HG02852 (cell line): ENCODE measurements at regions not wholly inside any gene's neighbourhood (a gene's known extent, or its start where the extent isn't known, plus 50 kb on each side); places are given as distances from the start of the nearest gene placed in this dataset.

Experiments used
- ATAC-seq: cut with Tn5 transposase; IDR thresholded peaks from one replicate; pipeline ENCODE4 v1.9.1; 2021; ENCODE audit warnings: mild to moderate bottlenecking, moderate library complexity; ENCODE audit not compliant: unreplicated experiment

DNA sequence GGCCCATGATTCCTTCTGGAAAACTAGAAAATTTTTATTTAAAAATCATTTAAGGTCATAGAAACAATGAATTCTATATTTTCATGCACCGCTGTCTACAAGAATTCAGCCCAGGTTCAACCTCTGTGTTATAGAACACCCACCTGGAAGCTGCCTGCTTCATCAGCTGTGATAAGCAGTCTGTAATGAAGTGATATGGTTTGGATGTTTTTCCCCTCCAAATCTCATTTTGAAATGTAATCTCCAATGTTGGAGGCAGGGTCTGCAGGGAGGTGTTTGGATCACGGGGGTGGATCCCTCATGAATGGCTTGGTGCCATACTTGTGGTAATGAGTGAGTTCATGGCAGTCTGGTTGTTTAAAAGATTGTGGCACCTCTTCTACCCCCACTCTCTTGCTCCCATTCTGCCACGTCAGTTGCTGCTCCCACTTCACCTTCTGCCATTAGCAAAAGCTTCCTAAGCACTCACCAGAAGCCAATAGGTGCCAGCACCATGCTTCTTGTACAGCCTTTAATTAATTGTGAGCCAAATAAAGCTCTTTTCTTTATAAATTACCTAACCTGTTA is 55.6 kb downstream of the MRPL32 start:
- ATAC-seq, result no peak

GRCh38 chr7:42991024-42991423 is 58.8 kb downstream of the MRPL32 start:
- ATAC-seq, result no peak

DNA sequence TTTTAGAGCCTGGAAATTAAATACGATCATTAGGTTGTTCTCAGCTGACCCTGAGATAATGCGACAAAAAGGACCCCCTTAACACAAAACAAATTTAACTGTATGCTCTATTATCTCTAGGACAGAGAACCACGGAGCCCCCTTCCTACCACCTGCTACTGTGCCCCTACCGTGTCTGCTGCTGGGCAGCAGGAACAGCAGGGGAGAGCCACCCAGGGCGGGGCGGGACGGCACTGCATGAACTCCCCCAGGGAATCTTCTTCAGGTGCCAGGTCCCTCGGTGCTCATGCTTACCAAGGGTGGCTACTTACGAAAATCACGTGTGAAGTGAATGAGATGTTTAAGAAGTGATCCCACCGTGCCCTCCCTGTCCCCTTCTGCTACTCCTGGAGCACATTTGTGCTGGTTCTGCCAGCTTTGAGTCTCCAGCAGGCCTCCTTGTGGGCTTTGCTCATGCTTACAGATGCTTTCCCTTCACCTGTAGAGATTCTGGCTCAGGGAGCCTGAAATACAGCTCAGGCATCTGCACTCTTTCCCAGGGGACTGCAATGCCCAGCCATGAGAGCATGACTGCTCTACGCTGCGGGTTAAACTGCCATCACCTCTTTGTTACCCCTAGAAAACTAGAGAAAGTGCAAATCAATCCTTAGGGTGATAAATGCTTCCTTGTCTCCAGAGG is 59.9 kb downstream of the MRPL32 start:
- ATAC-seq, result no peak

DNA sequence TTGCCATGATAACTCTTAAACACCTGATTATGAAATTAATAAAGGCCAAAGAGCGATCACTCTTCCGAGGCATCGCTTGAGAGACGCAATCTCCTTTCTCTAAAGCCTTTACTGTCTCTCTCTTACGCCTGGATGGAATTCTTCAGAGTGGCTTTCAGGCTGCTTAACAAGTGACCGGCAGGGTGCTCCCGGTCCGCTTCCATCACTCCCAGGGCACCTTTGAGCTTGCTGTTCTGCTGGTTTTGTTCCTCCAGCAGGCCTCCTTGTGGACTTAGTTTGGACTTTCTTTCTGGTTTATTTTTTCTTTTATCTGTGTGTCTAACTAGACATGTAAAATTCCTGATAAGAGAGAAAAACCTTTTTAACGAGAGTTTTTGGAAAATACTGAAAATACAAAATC is 60.9 kb downstream of the MRPL32 start:
- no peak for ATAC-seq

- ATAC-seq, result no peak
Observed at GRCh38 chr7:42994096-42994495, 61.9 kb downstream of the MRPL32 start.

DNA sequence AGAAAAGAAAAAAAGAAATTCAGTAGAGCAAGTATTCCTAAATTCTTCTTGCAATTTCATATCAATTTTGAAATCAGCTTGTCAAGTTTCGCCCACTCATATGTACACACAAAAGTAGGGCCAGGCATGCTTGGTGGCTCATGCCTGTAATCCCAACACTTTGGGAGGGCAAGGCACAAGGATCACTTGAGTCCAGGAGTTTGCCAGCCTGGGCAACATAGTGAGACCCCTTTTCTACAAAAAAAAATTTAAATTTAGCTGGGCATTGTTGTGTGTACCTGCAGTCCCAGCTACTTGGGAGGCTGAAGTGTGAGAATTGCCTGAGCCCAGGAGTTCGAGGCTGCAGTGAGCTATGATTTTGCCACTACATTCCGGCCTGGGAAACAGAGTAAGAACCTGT is 65.4 kb downstream of the MRPL32 start:
- no peak for ATAC-seq

DNA sequence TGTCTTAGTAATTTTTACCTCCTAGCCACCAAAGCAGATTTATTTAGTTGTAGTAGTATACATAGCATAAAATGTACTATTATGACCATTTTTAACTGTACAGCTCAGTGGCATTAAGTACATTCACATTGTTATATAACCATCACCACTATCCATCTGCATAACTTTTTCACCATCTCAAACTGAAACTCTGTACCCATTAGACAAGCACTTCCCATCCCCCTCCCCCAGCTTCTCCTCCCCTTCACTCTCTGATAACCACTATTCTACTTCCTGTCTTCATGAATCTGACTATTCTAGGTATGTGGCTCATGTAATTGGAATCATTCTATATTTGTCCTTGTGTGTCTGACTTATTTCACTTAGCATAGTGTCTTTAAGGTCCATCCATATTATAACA is 71.9 kb downstream of the MRPL32 start:
- no peak for ATAC-seq

DNA sequence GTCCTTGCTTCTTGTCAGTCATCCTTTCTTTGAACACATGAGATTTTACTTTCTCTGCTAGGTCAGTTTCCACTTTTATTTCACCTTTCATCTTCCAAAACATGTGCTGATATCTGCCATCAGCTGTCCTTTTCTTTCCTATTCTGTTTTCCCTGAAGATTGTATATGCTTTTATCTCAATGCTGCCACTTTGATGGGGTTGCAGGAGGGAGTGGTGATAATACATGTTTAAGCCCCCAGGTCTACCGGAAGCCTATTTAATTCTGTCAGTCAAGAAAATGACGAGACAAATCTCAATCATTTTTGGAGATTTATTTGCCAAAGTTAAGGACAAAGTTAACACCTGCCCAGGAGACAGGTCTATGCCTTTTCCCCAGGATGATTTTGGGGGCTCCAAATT is 73.8 kb downstream of the MRPL32 start:
- ATAC-seq, result no peak

DNA sequence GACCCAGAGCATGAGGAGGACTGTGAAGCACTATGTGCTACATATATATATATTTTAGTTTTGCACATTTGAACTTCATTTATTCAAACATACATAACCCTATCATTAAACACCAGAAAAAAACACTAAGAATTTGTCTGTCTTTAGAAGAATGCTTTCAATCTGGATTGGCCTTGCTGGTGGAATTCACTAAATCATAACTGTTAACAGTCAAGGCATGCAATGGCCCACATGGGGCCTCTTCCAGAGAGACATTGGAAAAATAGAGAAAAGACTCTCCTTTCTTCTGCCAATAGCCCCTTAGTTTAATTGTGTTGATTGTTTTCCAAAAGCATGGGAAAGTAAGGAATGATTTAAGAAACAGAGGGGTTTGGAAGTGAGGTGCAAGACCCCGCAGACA is 77.9 kb downstream of the MRPL32 start:
- ATAC-seq, result no peak

DNA sequence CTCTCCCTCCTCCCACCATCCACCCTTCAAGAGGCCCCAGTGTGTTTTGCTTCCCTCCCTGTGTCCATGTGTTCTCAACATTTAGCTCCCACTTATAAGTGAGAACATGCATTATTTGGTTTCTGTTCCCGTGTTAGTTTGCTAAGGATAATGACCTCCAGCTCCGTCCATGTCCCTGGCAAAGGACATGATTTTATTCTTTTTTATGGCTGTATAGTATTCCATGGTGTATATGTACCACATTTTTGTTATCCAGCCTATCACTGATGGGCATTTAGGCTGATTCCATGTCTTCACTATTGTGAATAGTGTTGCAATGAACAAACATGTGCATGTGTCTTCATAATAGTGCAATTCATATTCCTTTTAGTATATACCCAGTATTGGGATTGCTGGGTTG is 79.7 kb downstream of the MRPL32 start:
- ATAC-seq, result no peak

GRCh38 chr7:43014406-43014805 is 82.2 kb downstream of the MRPL32 start:
- no peak for ATAC-seq

- no peak for ATAC-seq
Observed at GRCh38 chr7:43015301-43015700, 83.1 kb downstream of the MRPL32 start.

DNA sequence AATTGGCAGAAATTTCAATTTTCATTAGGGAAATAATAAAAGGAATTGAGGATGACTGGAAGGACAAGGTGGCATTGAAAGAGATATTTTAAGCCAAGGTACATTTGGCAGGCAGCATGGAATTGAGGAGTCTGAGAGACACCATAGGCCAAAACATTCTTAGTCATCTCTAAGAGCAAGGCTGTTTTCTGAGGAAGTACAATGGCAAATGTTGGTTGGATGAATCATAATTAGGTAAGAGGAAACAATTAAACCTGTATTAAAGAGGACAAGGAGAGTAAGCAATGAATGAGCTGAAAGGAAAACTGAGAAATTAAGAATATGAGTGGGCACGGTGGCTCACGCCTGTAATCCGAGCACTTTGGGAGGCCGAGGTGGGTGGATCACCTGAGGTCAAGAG is 86.3 kb downstream of the MRPL32 start:
- ATAC-seq, result no peak

- no peak for ATAC-seq
Observed at GRCh38 chr7:43021431-43021830, 89.3 kb downstream of the MRPL32 start.

GRCh38 chr7:43022008-43022407 is 89.8 kb downstream of the MRPL32 start:
- no peak for ATAC-seq

- ATAC-seq, result no peak
Observed at GRCh38 chr7:43033369-43033768, 79.1 kb upstream of the HECW1 start.

DNA sequence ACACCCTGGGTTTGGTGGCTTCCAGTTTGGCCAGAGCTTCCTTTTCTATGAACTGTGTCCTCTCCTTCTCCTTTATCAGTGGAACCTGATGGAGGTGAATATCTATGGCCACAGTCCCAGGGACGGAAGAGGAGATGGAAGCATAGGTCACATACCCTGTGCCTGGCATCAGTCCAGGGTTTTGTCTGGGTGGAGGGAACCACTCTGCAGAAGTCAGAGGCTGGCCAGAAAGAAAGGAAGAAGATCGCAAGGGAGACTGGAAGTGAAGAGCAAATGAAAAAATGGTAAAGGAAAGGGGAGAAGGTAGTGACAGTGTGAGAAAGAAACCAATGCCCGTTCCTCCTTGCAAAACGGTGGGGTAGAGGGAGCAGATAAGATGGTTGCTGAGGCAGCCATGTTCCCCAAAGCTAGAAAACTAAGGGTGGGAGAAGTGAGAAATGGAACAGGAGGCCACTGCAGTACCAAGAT is 77.9 kb upstream of the HECW1 start:
- no peak for ATAC-seq

DNA sequence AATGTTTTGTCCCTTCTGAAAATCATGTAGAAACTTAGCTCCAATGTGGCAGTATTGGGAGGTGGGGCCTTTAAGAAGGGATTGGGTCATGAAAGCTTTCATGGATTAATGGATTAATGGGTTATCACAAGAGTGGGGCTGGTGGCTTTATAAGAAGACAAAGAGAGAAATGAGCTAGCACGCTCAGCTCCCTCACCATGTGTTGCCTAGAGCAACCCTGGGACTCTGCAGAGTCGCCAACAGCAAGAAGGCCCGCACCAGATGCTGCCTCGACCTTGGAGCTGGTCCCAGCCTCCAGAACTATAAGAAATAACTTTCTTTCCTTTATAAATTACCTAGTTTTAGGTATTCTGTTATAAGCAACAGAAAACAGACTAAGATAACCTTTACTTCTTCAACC is 74.9 kb upstream of the HECW1 start:
- no peak for ATAC-seq

- ATAC-seq, result no peak
Observed at GRCh38 chr7:43038254-43038653, 74.2 kb upstream of the HECW1 start.

DNA sequence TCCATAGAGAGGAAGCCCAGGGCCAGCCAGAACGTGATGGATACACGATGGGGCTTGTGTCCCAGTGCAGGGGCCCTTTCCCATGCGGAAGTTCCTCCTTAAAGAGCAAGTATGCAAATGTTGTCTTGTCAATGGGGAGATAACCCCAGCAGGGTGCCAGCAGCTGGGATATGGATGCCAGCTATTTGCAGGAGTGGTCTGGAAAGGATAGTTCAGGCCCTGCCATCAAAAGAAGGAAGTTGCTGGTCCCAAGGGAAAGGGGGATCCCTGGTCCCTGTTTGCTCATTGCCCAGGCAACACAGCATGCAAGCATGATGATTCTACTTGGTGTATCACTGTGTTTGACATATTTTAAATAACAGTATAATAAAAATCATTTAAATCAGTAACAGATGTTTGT is 73.1 kb upstream of the HECW1 start:
- ATAC-seq, result no peak

DNA sequence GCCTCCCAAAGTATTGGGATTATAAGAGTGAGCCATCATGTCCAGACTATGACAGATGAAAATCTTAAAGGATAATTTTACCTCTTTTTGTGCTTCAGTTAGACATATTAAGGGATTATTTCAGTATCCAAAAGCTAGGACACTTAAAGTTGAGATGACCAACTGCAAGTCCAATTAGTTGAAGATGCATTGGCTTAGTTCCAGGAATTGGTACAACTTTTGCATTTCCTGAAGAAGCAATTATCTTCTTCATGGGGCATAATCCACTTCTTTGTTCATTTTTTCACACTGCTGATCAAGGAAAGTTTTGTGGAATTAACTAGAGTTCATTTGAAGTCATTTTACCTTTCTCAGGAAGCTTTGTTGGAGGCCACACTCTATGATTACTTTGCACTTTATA is 72.0 kb upstream of the HECW1 start:
- no peak for ATAC-seq

DNA sequence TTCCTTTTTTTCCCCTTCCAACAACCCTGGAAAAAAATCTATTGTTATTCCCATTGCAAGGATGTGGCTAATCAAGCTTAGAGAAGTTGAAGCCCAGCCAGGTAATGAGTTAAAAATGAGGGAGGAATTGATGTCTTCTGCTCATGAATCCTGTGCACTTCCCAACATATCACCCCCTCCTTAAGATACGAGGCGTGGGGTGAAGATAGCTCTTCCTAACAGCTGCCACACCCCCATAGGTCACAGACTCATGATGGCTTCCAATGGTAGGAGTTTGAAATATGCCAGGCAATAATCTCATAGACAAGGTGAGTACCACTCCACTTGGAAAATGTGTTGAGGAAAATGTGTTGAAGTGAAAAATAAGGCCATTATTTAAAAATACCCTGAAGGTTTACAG is 71.3 kb upstream of the HECW1 start:
- ATAC-seq, result no peak

DNA sequence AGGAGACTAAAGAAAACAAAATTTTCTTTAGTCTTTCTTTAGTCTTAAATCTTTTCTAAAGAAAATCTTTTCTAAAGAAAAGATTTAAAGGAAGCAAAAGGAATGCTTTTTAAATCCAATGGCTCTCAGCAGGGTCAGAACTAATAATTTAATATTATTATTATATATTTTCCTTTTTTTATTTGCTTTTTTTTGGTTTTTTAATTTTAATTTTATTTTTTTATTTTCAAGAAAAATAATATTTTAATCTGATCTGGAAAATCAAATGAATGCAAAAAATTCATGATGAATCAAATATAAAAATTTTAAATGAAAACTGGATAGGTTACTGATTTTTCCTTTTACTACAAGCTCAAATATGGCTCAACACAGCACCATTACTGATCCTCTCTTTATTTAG is 70.7 kb upstream of the HECW1 start:
- no peak for ATAC-seq
